ENCODE measurements at regions not wholly inside any gene's neighbourhood (a gene's known extent, or its start where the extent isn't known, plus 50 kb on each side); places are given as distances from the start of the nearest gene placed in this dataset.

- no peaks in the 10 kb centered on the region for H3K9me3 ChIP-seq (ENCODE audit: control insufficient read depth, insufficient read depth, low read length)
- Mint-ChIP-seq H3K4me3 (no peak overlapping the region), H3K27me3 (ENCODE audit: low read depth in 2 of 2) (no peaks in the 10 kb centered on the region), H3K36me3 (no peaks in the 10 kb centered on the region), H3K9me3 (peaks cover 5 to 7% of the 10 kb centered on the region in 2 donors), H3K4me1 (no peaks in the 10 kb centered on the region), H3K27ac (no peak overlapping the region)
- no peaks in the 10 kb centered on the region for H3K4me1 ChIP-seq (ENCODE audit: control insufficient read depth, insufficient read depth, low read length)
- H3K4me3 ChIP-seq (ENCODE audit: low read length) = no peak overlapping the region
- DNase-seq (no peak), ATAC-seq (no peak)
- no peak for TF ChIP-seq CTCF (IDR thresholded peaks at IDR 0.05)
- WGBS (ENCODE audit: insufficient coverage) = 80% methylated on average over 1 of the region's 2 CpGs
- intact Hi-C loops (cut with micrococcal nuclease) = no loop called here
- no peaks in the 10 kb centered on the region for H3K36me3 ChIP-seq (ENCODE audit: control insufficient read depth, insufficient read depth, low read length)
- H3K27ac ChIP-seq (ENCODE audit: low read length) = no peak overlapping the region
- H3K27me3 ChIP-seq (ENCODE audit: control insufficient read depth, insufficient read depth, low read length) = no peaks in the 10 kb centered on the region
Measured at GRCh38 chr11:26121466-26121865, 210.5 kb upstream of the ANO3 start.

DNA sequence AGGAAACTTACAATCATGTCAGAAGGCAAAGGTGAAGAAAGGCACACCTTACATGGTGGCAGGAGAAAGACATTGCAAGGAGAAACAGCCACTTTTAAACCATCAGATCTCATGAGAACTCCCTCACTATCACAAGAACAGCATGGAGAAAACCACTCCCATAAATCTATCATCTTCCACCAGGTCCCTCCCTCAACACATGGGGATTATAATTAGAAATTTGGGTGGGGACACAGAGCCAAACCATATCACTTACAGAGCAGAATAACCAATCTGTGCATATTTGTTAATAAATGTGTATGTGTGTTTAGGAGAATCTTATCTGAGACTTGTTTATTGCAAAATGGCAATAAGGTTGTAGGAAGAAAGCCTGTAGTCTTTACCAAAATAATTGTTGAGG, 205.2 kb upstream of the ANO3 start:
- no peak overlapping the region for H3K4me3 Mint-ChIP-seq
- ATAC-seq (no peak), DNase-seq (no peak)
- Histone ChIP-seq H3K4me1 (ENCODE audit: control insufficient read depth, insufficient read depth, low read length) (no peaks in the 10 kb centered on the region), H3K36me3 (ENCODE audit: control insufficient read depth, insufficient read depth, low read length) (no peaks in the 10 kb centered on the region), H3K27me3 (ENCODE audit: control insufficient read depth, insufficient read depth, low read length) (no peaks in the 10 kb centered on the region), H3K27ac (ENCODE audit: low read length) (no peak overlapping the region), H3K4me3 (ENCODE audit: low read length) (no peak overlapping the region), H3K9me3 (ENCODE audit: control insufficient read depth, insufficient read depth, low read length) (no peaks in the 10 kb centered on the region)
- no peaks in the 10 kb centered on the region for H3K36me3 Mint-ChIP-seq
- peaks cover 8 to 9% of the 10 kb centered on the region in 2 donors for H3K9me3 Mint-ChIP-seq
- intact Hi-C loops (cut with micrococcal nuclease) = no loop called here
- no peaks in the 10 kb centered on the region for H3K27me3 Mint-ChIP-seq (ENCODE audit: low read depth in 2 of 2)
- H3K27ac Mint-ChIP-seq = no peak overlapping the region
- no peaks in the 10 kb centered on the region for H3K4me1 Mint-ChIP-seq
- no peak for TF ChIP-seq CTCF (IDR thresholded peaks at IDR 0.05)

DNA sequence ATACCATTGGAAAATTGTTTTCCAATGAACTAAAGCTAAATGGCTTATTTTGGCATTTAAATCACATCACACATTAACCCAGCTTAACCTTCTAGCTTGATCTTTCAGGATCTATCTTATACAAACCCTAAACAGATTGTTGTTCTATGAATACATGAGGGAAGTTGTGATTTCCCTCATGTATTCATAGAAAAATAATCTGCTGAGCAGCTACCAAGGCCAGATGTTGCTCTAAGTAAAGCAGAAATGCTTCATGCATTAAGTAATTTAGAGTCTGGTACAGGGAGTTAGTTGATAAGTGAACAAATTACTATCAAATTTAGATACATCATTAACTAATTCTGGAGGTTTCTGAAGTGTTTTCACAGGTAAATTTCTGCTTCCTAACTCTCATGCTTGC, 204.6 kb upstream of the ANO3 start:
- Mint-ChIP-seq H3K9me3 (peaks cover 8 to 12% of the 10 kb centered on the region in 2 donors), H3K27ac (no peak overlapping the region), H3K36me3 (no peaks in the 10 kb centered on the region), H3K4me1 (no peaks in the 10 kb centered on the region), H3K27me3 (ENCODE audit: low read depth in 2 of 2) (no peaks in the 10 kb centered on the region), H3K4me3 (no peak overlapping the region)
- Histone ChIP-seq H3K9me3 (ENCODE audit: control insufficient read depth, insufficient read depth, low read length) (no peaks in the 10 kb centered on the region), H3K27ac (ENCODE audit: low read length) (no peak overlapping the region), H3K4me3 (ENCODE audit: low read length) (no peak overlapping the region), H3K4me1 (ENCODE audit: control insufficient read depth, insufficient read depth, low read length) (no peaks in the 10 kb centered on the region), H3K27me3 (ENCODE audit: control insufficient read depth, insufficient read depth, low read length) (no peaks in the 10 kb centered on the region), H3K36me3 (ENCODE audit: control insufficient read depth, insufficient read depth, low read length) (no peaks in the 10 kb centered on the region)
- DNase-seq (no peak), ATAC-seq (no peak)
- intact Hi-C loops (cut with micrococcal nuclease) = no loop called here
- no peak for TF ChIP-seq CTCF (IDR thresholded peaks at IDR 0.05)

DNA sequence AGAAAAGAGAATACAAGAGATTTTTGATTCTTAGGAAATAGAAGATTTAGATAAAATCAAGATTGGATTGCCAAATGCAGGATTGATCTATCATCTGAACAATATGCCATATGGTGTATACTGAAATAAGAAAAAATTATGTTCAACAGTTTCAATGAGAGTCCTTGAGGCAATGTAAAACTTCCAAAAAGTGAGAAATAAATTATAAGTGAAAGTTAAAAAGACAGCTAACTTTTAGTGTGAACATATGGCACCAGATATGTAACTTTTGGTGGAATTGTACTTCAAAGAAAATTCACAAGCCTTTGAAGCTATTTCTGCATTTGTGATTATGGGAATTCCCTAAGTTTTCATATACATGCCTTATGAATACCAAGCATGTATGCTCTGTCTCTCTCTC, 200.5 kb upstream of the ANO3 start:
- Histone ChIP-seq H3K36me3 (ENCODE audit: control insufficient read depth, insufficient read depth, low read length) (no peaks in the 10 kb centered on the region), H3K4me3 (ENCODE audit: low read length) (no peak overlapping the region), H3K4me1 (ENCODE audit: control insufficient read depth, insufficient read depth, low read length) (no peaks in the 10 kb centered on the region), H3K27me3 (ENCODE audit: control insufficient read depth, insufficient read depth, low read length) (no peaks in the 10 kb centered on the region), H3K9me3 (ENCODE audit: control insufficient read depth, insufficient read depth, low read length) (no peaks in the 10 kb centered on the region), H3K27ac (ENCODE audit: low read length) (no peak overlapping the region)
- H3K27ac Mint-ChIP-seq = no peak overlapping the region
- no peak for TF ChIP-seq CTCF (IDR thresholded peaks at IDR 0.05)
- H3K4me1 Mint-ChIP-seq = no peaks in the 10 kb centered on the region
- no peaks in the 10 kb centered on the region for H3K36me3 Mint-ChIP-seq
- no peaks in the 10 kb centered on the region for H3K27me3 Mint-ChIP-seq (ENCODE audit: low read depth in 2 of 2)
- no peak overlapping the region for H3K4me3 Mint-ChIP-seq
- H3K9me3 Mint-ChIP-seq = peaks cover 7 to 12% of the 10 kb centered on the region in 2 donors
- no peak for DNase-seq
- intact Hi-C loops (cut with micrococcal nuclease) = no loop called here
- ATAC-seq = no peak

All from natural killer cell (primary cell).